ENCODE measurements at regions not wholly inside any gene's neighbourhood (a gene's known extent, or its start where the extent isn't known, plus 50 kb on each side); places are given as distances from the start of the nearest gene placed in this dataset.

DNA sequence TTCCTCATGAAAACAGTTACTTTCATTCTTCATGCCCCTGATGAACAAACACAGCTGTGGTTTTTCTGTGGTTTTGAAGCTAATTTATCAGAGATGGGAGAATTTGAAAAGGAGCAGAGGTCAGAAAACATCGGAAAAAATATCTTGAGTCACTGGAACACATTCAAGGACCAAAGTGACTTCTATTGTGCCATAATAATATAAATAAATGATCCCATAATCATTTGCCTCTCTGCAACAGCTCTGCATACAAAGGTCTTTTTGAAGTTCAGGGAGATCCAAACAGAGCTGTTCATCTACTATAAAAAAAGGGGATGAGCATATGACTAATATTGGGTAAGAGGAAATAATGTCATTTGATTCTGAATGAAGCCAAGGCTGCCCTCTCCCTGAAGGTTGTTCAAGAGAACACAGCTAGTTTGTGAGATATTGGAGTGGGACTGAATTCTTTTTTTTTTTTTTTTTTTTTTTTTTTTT is 201.3 kb upstream of the GALNT5 start:
- Histone ChIP-seq H3K9me3 (no peaks in the 10 kb centered on the region), H3K4me2 (peak overlapping the region; percentile 50), H3K4me3 (no peak overlapping the region), H3K4me1 (peaks cover 43% of the 10 kb centered on the region), H3K27ac (peak overlapping the region; percentile 35 to 72)
- ATAC-seq (peak; percentile 69 to 80), FAIRE-seq (no peak), DNase-seq (ENCODE audit: low read depth in 1 of 2, low spot score in 1 of 2) (peak in 1 of 2 experiments; percentile 68)
- ChIA-PET CTCF (interaction anchor here (0.6 to 1.3 kb wide), 5 partner anchors 13 to 656 kb away, joined by 3 to 4 read pairs (median 3); no protein-coding TSS in a partner anchor), POLR2A (interaction anchor here (1.2 to 1.3 kb wide), 2 partner anchors 714 to 722 kb away, joined by 3 to 13 read pairs; no protein-coding TSS in a partner anchor)
- WGBS (ENCODE audit: missing lambda C conversion rate) = 4% methylated on average over 1 of the region's 1 CpG
- TF ChIP-seq RAD21 (conservative IDR thresholded peaks at IDR 0.05 in 1 of 2, IDR thresholded peaks at IDR 0.05 in 1 of 2) = 0 out of 5 replicates have a peak, but pooled peaks of 1 of the 2 experiments have one; percentile 20
- TF ChIP-seq JUNB (IDR thresholded peaks at IDR 0.05) = peak; percentile 77
- no peak for TF ChIP-seq RARB (CRISPR knock-in tag; IDR thresholded peaks at IDR 0.05)
- TF ChIP-seq EP300 (IDR thresholded peaks at IDR 0.05) = peak in 1 of 2 experiments; percentile 68; a peak in 3 of 5 replicates
- TF ChIP-seq, protein P1, sequence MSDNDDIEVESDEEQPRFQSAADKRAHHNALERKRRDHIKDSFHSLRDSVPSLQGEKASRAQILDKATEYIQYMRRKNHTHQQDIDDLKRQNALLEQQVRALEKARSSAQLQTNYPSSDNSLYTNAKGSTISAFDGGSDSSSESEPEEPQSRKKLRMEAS (IDR thresholded peaks at IDR 0.05) = no peak
- 0 out of 2 replicates have a peak, but pooled peaks have one; percentile 23 for TF ChIP-seq FOSL2 (IDR thresholded peaks at IDR 0.05)
- TF ChIP-seq FOSL2 (CRISPR knock-in tag; IDR thresholded peaks at IDR 0.05) = no peak
- peak; percentile 30 to 44; a peak in 1 of 5 replicates for TF ChIP-seq JUN (IDR thresholded peaks at IDR 0.05)
- TF ChIP-seq MAZ (IDR thresholded peaks at IDR 0.05; ENCODE audit: borderline replicate concordance, low read depth, low read length) = no peak
- peak; percentile 27; the same call in 1 of the 2 replicates for TF ChIP-seq GATA3 (IDR thresholded peaks at IDR 0.05; ENCODE audit: borderline replicate concordance)
- TF ChIP-seq FOSB (CRISPR knock-in tag; IDR thresholded peaks at IDR 0.05) = no peak
- peak in 1 of 2 experiments; percentile 41; a peak in 2 of 4 replicates for TF ChIP-seq CEBPB (IDR thresholded peaks at IDR 0.05)

DNA sequence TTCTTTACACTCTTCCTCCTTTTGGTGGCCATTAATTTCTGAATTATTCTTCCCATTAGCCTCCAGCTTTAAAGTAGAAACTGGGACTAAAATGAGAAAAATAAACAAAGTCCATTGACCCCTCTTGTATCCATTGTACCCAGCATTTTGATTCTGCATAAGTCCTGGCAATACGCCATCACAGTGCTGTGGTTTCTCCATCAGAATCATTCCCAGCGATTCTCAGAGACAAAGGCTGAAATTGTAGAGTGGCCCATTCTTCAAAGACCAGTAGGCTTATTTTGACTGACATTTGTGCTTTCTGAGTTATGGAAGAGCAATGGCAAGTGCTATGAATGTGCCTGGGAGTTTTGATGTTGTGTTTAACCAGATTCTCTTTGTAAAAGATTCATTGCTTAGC is 199.3 kb upstream of the GALNT5 start:
- TF ChIP-seq, protein P2, sequence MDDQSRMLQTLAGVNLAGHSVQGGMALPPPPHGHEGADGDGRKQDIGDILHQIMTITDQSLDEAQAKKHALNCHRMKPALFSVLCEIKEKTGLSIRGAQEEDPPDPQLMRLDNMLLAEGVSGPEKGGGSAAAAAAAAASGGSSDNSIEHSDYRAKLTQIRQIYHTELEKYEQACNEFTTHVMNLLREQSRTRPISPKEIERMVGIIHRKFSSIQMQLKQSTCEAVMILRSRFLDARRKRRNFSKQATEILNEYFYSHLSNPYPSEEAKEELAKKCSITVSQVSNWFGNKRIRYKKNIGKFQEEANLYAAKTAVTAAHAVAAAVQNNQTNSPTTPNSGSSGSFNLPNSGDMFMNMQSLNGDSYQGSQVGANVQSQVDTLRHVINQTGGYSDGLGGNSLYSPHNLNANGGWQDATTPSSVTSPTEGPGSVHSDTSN (IDR thresholded peaks at IDR 0.05) = no peak
- TF ChIP-seq ZC3H11A (IDR thresholded peaks at IDR 0.05) (no peak), FOXS1 (CRISPR knock-in tag; IDR thresholded peaks at IDR 0.05) (no peak), RNF2 (IDR thresholded peaks at IDR 0.05; ENCODE audit: borderline replicate concordance, low read depth) (no peak)

DNA sequence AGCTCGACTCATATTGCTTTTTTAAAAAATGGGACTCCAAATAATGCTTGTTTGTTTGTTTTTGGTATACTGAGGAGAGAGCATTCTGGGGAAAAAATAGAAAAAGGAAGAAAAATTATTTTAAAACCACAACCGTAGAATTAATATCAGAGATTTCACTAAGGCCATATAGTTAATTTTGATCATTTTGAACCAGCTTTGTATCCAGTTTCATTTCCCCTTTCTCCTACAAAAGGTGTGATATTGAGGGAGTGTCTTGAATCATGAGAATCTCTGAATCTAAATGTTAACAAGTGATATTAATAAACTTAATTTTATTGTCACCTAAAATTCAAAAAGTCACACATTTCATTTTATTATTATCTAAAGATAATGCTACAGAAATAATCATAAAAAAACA is 198.5 kb upstream of the GALNT5 start:
- no peak for TF ChIP-seq CBX8 (IDR thresholded peaks at IDR 0.05)
- no peak for TF ChIP-seq BHLHE40 (IDR thresholded peaks at IDR 0.05; ENCODE audit: low read depth, low read length)
- TF ChIP-seq EP300 (IDR thresholded peaks at IDR 0.05) = no peak
- TF ChIP-seq ZNF302 (CRISPR knock-in tag; IDR thresholded peaks at IDR 0.05) = no peak
- no peak for TF ChIP-seq PHF8 (IDR thresholded peaks at IDR 0.05; ENCODE audit: borderline replicate concordance, low read depth)
- TF ChIP-seq NPAS2 (CRISPR knock-in tag; IDR thresholded peaks at IDR 0.05; ENCODE audit: borderline replicate concordance) = no peak
- no peak for TF ChIP-seq GATA3 (IDR thresholded peaks at IDR 0.05; ENCODE audit: borderline replicate concordance)
- TF ChIP-seq RNF2 (IDR thresholded peaks at IDR 0.05; ENCODE audit: borderline replicate concordance, low read depth) = no peak
- TF ChIP-seq, protein P3, sequence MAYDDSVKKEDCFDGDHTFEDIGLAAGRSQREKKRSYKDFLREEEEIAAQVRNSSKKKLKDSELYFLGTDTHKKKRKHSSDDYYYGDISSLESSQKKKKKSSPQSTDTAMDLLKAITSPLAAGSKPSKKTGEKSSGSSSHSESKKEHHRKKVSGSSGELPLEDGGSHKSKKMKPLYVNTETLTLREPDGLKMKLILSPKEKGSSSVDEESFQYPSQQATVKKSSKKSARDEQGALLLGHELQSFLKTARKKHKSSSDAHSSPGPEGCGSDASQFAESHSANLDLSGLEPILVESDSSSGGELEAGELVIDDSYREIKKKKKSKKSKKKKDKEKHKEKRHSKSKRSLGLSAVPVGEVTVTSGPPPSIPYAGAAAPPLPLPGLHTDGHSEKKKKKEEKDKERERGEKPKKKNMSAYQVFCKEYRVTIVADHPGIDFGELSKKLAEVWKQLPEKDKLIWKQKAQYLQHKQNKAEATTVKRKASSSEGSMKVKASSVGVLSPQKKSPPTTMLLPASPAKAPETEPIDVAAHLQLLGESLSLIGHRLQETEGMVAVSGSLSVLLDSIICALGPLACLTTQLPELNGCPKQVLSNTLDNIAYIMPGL (CRISPR knock-in tag; IDR thresholded peaks at IDR 0.05; ENCODE audit: borderline replicate concordance) = no peak
- no peak for TF ChIP-seq ZSCAN20 (CRISPR knock-in tag; IDR thresholded peaks at IDR 0.05)
- ATAC-seq = no peak
- POLR2A ChIA-PET = no interaction called here

More for the DNA sequence above, 199.3 kb upstream of the GALNT5 start:
- Histone ChIP-seq H3K27ac (peak overlapping the region in 1 of 2 experiments; percentile 30; a peak in 3 of 6 replicates), H3K4me1 (peaks cover 26% of the 10 kb centered on the region), H3K4me2 (no peak overlapping the region), H3K9me3 (no peaks in the 10 kb centered on the region), H3K4me3 (no peak overlapping the region)
- ATAC-seq (no peak), DNase-seq (ENCODE audit: low read depth in 1 of 2, low spot score in 1 of 2) (no peak), FAIRE-seq (no peak)
- ChIA-PET POLR2A (no interaction called here), CTCF (interaction anchor here (1.4 kb wide), 1 partner anchor 9 kb away, joined by 3 read pairs; no protein-coding TSS in a partner anchor)
- 89% methylated on average over 2 of the region's 2 CpGs for WGBS (ENCODE audit: missing lambda C conversion rate)

More for the DNA sequence above, 198.5 kb upstream of the GALNT5 start:
- Histone ChIP-seq H3K4me1 (peaks cover 17% of the 10 kb centered on the region), H3K9me3 (no peaks in the 10 kb centered on the region), H3K4me3 (no peak overlapping the region), H3K4me2 (no peak overlapping the region), H3K27ac (peak overlapping the region in 1 of 2 experiments; percentile 30; a peak in 2 of 6 replicates)
- CTCF ChIA-PET = interaction anchor here (0.8 to 1.4 kb wide), 3 partner anchors 10 to 76 kb away, joined by 3 to 4 read pairs (median 3); no protein-coding TSS in a partner anchor
- DNase-seq (ENCODE audit: low read depth in 1 of 2, low spot score in 1 of 2) = no peak
- 87% methylated on average over 2 of the region's 2 CpGs for WGBS (ENCODE audit: missing lambda C conversion rate)
- no peak for FAIRE-seq

Data from A549 (cell line).